ENCODE measurements at regions not wholly inside any gene's neighbourhood (a gene's known extent, or its start where the extent isn't known, plus 50 kb on each side); places are given as distances from the start of the nearest gene placed in this dataset.

GRCh38 chr6:81820980-81821379, 68.5 kb upstream of the TENT5A start:
- TF ChIP-seq CTCF (IDR thresholded peaks at IDR 0.05; ENCODE audit: insufficient read depth, low read length), result no peak
- no peak for DNase-seq (ENCODE audit: low read depth)
- no peak overlapping the region for H3K4me3 ChIP-seq (ENCODE audit: low read depth, low read length)

- DNase-seq (ENCODE audit: low read depth), result no peak
Observed at GRCh38 chr6:81820422-81820821, 67.9 kb upstream of the TENT5A start.

GRCh38 chr6:81819767-81820166, 67.3 kb upstream of the TENT5A start:
- no peak for TF ChIP-seq CTCF (IDR thresholded peaks at IDR 0.05; ENCODE audit: insufficient read depth, low read length)
- no peak for DNase-seq (ENCODE audit: low read depth)
- H3K4me3 ChIP-seq (ENCODE audit: low read depth, low read length), result no peak overlapping the region

More at GRCh38 chr6:81820422-81820821, 67.9 kb upstream of the TENT5A start:
- TF ChIP-seq CTCF (IDR thresholded peaks at IDR 0.05; ENCODE audit: insufficient read depth, low read length), result no peak
- H3K4me3 ChIP-seq (ENCODE audit: low read depth, low read length), result no peak overlapping the region

- no peak for TF ChIP-seq CTCF (IDR thresholded peaks at IDR 0.05; ENCODE audit: insufficient read depth, low read length)
- no peak for DNase-seq (ENCODE audit: low read depth)
- H3K4me3 ChIP-seq (ENCODE audit: low read depth, low read length), result no peak overlapping the region
Observed at GRCh38 chr6:81818901-81819361, 66.5 kb upstream of the TENT5A start.

GRCh38 chr6:81816380-81816779, 63.9 kb upstream of the TENT5A start:
- DNase-seq (ENCODE audit: low read depth), result no peak
- no peak for TF ChIP-seq CTCF (IDR thresholded peaks at IDR 0.05; ENCODE audit: insufficient read depth, low read length)
- H3K4me3 ChIP-seq (ENCODE audit: low read depth, low read length), result no peak overlapping the region

GRCh38 chr6:81814370-81815076, 62.0 kb upstream of the TENT5A start:
- TF ChIP-seq CTCF (IDR thresholded peaks at IDR 0.05; ENCODE audit: insufficient read depth, low read length), result no peak
- DNase-seq (ENCODE audit: low read depth), result peak; percentile 62
- no peak overlapping the region for H3K4me3 ChIP-seq (ENCODE audit: low read depth, low read length)

GRCh38 chr6:81813305-81813704, 60.8 kb upstream of the TENT5A start:
- no peak for DNase-seq (ENCODE audit: low read depth)
- TF ChIP-seq CTCF (IDR thresholded peaks at IDR 0.05; ENCODE audit: insufficient read depth, low read length), result no peak
- H3K4me3 ChIP-seq (ENCODE audit: low read depth, low read length), result no peak overlapping the region
